Neuronal stem cell (in vitro differentiated cells): ENCODE measurements at regions not wholly inside any gene's neighbourhood (a gene's known extent, or its start where the extent isn't known, plus 50 kb on each side); places are given as distances from the start of the nearest gene placed in this dataset.

Experiments
- DNase-seq: peaks from one replicate; pipeline ENCODE4 v3.0.0-alpha.2; 2013; ENCODE audit warnings: low spot score
- H2AFZ ChIP-seq: one replicate; pipeline ENCODE4 v1.6.1; 2013; ENCODE audit warnings: mild to moderate bottlenecking, low read length, inconsistent platforms
- H2AK5ac ChIP-seq: 2 replicates; pipeline ENCODE4 v1.6.1; 2013; ENCODE audit warnings: low read depth, mild to moderate bottlenecking, inconsistent platforms, low read length, moderate library complexity, mixed read lengths
- H2BK120ac ChIP-seq: 2 replicates; pipeline ENCODE4 v1.6.1; 2013; ENCODE audit warnings: low read depth, mild to moderate bottlenecking, inconsistent platforms, low read length, moderate library complexity, mixed read lengths
- H2BK12ac ChIP-seq: one replicate; pipeline ENCODE4 v1.6.1; 2013; ENCODE audit warnings: low read length, inconsistent platforms
- H2BK15ac ChIP-seq: 2 replicates; pipeline ENCODE4 v1.6.1; 2013; ENCODE audit warnings: mild to moderate bottlenecking, low read length, inconsistent platforms, mixed read lengths
- H2BK5ac ChIP-seq: one replicate; pipeline ENCODE4 v1.6.1; 2013; ENCODE audit warnings: inconsistent platforms, mild to moderate bottlenecking, low read length, moderate library complexity
- H3K14ac ChIP-seq: one replicate; pipeline ENCODE4 v1.6.1; 2013; ENCODE audit warnings: low read length, inconsistent platforms
- H3K18ac ChIP-seq: 2 replicates; pipeline ENCODE4 v1.6.1; 2013; ENCODE audit warnings: low read length, inconsistent platforms
- H3K23ac ChIP-seq: 2 replicates; pipeline ENCODE4 v1.6.1; 2013; ENCODE audit warnings: low read depth, mild to moderate bottlenecking, mixed read lengths, low read length, inconsistent platforms; ENCODE audit not compliant: poor library complexity
- H3K27ac ChIP-seq: replicated peaks from 3 replicates; pipeline ENCODE4 v1.5.1; 2013; ENCODE audit warnings: low read length, inconsistent platforms
- H3K27me3 ChIP-seq, 3 experiments: 2 replicates each; pipeline ENCODE4 v1.6.1; 2013; ENCODE audit warnings: low read length in 3 of 3, mild to moderate bottlenecking in 2 of 3, inconsistent platforms in 1 of 3, low read depth in 1 of 3, mixed read lengths in 1 of 3, moderate library complexity in 1 of 3; ENCODE audit not compliant: control insufficient read depth in 3 of 3, insufficient read depth in 3 of 3
- H3K36me3 ChIP-seq, 2 donors: replicated peaks in 1 of 2; 2 replicates each; pipeline ENCODE4 v1.6.1; 2013; ENCODE audit warnings: low read length in 2 of 2; ENCODE audit not compliant: control insufficient read depth in 2 of 2, insufficient read depth in 2 of 2
- H3K4ac ChIP-seq: 2 replicates; pipeline ENCODE4 v1.6.1; 2013; ENCODE audit warnings: inconsistent platforms, mild to moderate bottlenecking, low read length, moderate library complexity
- H3K4me1 ChIP-seq, 2 donors: 1 replicate in 1 of 2; 2 replicates in 1 of 2; pipeline ENCODE4 v1.6.1; 2013; ENCODE audit warnings: low read length in 2 of 2, low read depth in 1 of 2; ENCODE audit not compliant: control insufficient read depth in 2 of 2, insufficient read depth in 1 of 2
- H3K4me2 ChIP-seq: one replicate; pipeline ENCODE4 v1.6.1; 2013; ENCODE audit warnings: mild to moderate bottlenecking, low read length, inconsistent platforms; ENCODE audit not compliant: insufficient read depth, poor library complexity, severe bottlenecking
- H3K4me3 ChIP-seq, 2 donors: 2 replicates each; pipeline ENCODE4 v1.5.1; 2013; ENCODE audit warnings: low read length in 2 of 2, mild to moderate bottlenecking in 2 of 2, inconsistent platforms in 1 of 2, moderate library complexity in 1 of 2
- H3K79me1 ChIP-seq: one replicate; pipeline ENCODE4 v1.6.1; 2013; ENCODE audit warnings: low read depth, mild to moderate bottlenecking, inconsistent platforms, low read length, moderate library complexity
- H3K9ac ChIP-seq: one replicate; pipeline ENCODE4 v1.6.1; 2013; ENCODE audit warnings: mild to moderate bottlenecking, low read depth, low read length, inconsistent platforms; ENCODE audit not compliant: poor library complexity
- H3K9me3 ChIP-seq, 2 donors: replicated peaks in 1 of 2; 2 replicates each; pipeline versions ENCODE3 to v1.6.1; 2013; ENCODE audit warnings: low read length in 2 of 2, mild to moderate bottlenecking in 2 of 2, inconsistent platforms in 1 of 2, low read depth in 1 of 2, mixed read lengths in 1 of 2, moderate library complexity in 1 of 2; ENCODE audit not compliant: control insufficient read depth in 2 of 2, insufficient read depth in 1 of 2
- H4K8ac ChIP-seq: one replicate; pipeline ENCODE4 v1.6.1; 2013; ENCODE audit warnings: low read depth, mild to moderate bottlenecking, inconsistent platforms, low read length, moderate library complexity
- H4K91ac ChIP-seq: one replicate; pipeline ENCODE4 v1.6.1; 2013; ENCODE audit warnings: low read length, low read depth, mild to moderate bottlenecking, inconsistent platforms; ENCODE audit not compliant: poor library complexity
- WGBS, 2 donors: extraction: QIAGEN DNeasy Blood & Tissue Kit; methylation state at CpG; one replicate each; pipeline ENCODE4 v1.1.7; 2013; ENCODE audit warnings: missing lambda C conversion rate in 2 of 2, mixed read lengths in 1 of 2; ENCODE audit not compliant: insufficient read length in 2 of 2, insufficient replicate concordance in 1 of 2; ENCODE audit errors: extremely low coverage in 2 of 2; 5-methylcytosine and 5-hydroxymethylcytosine counted together

GRCh38 chr4:135007400-135007799, 805.8 kb upstream of the PABPC4L start:
- H3K14ac ChIP-seq: no peak overlapping the region
- no peaks in the 10 kb centered on the region for H3K79me1 ChIP-seq
- no peaks in the 10 kb centered on the region for H3K27me3 ChIP-seq
- H4K91ac ChIP-seq: no peak overlapping the region
- no peak overlapping the region for H3K4ac ChIP-seq
- no peak overlapping the region for H2AFZ ChIP-seq
- no peaks in the 10 kb centered on the region for H3K9me3 ChIP-seq
- H3K4me2 ChIP-seq: no peak overlapping the region
- H3K4me3 ChIP-seq: no peak overlapping the region
- no peak for DNase-seq
- H2BK120ac ChIP-seq: no peak overlapping the region
- H3K18ac ChIP-seq: no peak overlapping the region
- H2AK5ac ChIP-seq: no peak overlapping the region
- H4K8ac ChIP-seq: no peak overlapping the region
- H3K27ac ChIP-seq: no peak overlapping the region
- no peaks in the 10 kb centered on the region for H3K36me3 ChIP-seq
- no peak overlapping the region for H2BK12ac ChIP-seq
- H3K4me1 ChIP-seq: no peaks in the 10 kb centered on the region
- no peak overlapping the region for H3K9ac ChIP-seq
- WGBS, 2 donors: no CpG with 5 or more reads among the region's 3 CpGs
- no peak overlapping the region for H2BK15ac ChIP-seq
- H2BK5ac ChIP-seq: no peak overlapping the region
- no peak overlapping the region for H3K23ac ChIP-seq

GRCh38 chr4:134999169-134999568, 797.6 kb upstream of the PABPC4L start:
- Histone ChIP-seq H3K27me3 (no peaks in the 10 kb centered on the region), H3K36me3 (no peaks in the 10 kb centered on the region), H3K14ac (no peak overlapping the region), H3K23ac (no peak overlapping the region), H2AFZ (no peak overlapping the region), H3K27ac (no peak overlapping the region), H4K8ac (no peak overlapping the region), H2BK5ac (no peak overlapping the region), H3K4me3 (no peak overlapping the region), H3K79me1 (no peaks in the 10 kb centered on the region), H3K4me2 (no peak overlapping the region), H2BK15ac (no peak overlapping the region), H3K9me3 (no peaks in the 10 kb centered on the region), H3K9ac (no peak overlapping the region), H3K4me1 (no peaks in the 10 kb centered on the region), H2AK5ac (no peak overlapping the region), H2BK120ac (no peak overlapping the region), H3K4ac (no peak overlapping the region), H4K91ac (no peak overlapping the region), H3K18ac (no peak overlapping the region), H2BK12ac (no peak overlapping the region)
- DNase-seq: no peak
- no CpG with 5 or more reads among the region's 2 CpGs for WGBS, 2 donors

GRCh38 chr4:134961963-134962362, 760.4 kb upstream of the PABPC4L start:
- Histone ChIP-seq H3K23ac (no peak overlapping the region), H3K9me3 (no peaks in the 10 kb centered on the region), H2BK12ac (no peak overlapping the region), H2BK120ac (no peak overlapping the region), H3K9ac (no peak overlapping the region), H2BK5ac (no peak overlapping the region), H3K4me3 (no peak overlapping the region), H3K36me3 (no peaks in the 10 kb centered on the region), H2AFZ (no peak overlapping the region), H3K4me1 (no peaks in the 10 kb centered on the region), H3K4ac (no peak overlapping the region), H3K27me3 (no peaks in the 10 kb centered on the region), H4K91ac (no peak overlapping the region), H2AK5ac (no peak overlapping the region), H2BK15ac (no peak overlapping the region), H3K14ac (no peak overlapping the region), H3K18ac (no peak overlapping the region), H3K4me2 (no peak overlapping the region), H3K27ac (no peak overlapping the region), H3K79me1 (no peaks in the 10 kb centered on the region), H4K8ac (no peak overlapping the region)
- no peak for DNase-seq
- WGBS, 2 donors: no CpG with 5 or more reads among the region's 3 CpGs

GRCh38 chr4:134958862-134959261, 757.3 kb upstream of the PABPC4L start:
- WGBS, 2 donors: no CpG with 5 or more reads among the region's 1 CpG
- no peak overlapping the region for H2BK120ac ChIP-seq
- no peak overlapping the region for H2BK15ac ChIP-seq
- H2BK5ac ChIP-seq: no peak overlapping the region
- H3K27me3 ChIP-seq: no peaks in the 10 kb centered on the region
- H3K79me1 ChIP-seq: no peaks in the 10 kb centered on the region
- H3K27ac ChIP-seq: no peak overlapping the region
- no peak overlapping the region for H3K4me3 ChIP-seq
- H3K36me3 ChIP-seq: no peaks in the 10 kb centered on the region
- no peak overlapping the region for H2AFZ ChIP-seq
- H3K14ac ChIP-seq: no peak overlapping the region
- no peak overlapping the region for H3K23ac ChIP-seq
- no peak overlapping the region for H2AK5ac ChIP-seq
- no peak overlapping the region for H3K4me2 ChIP-seq
- H3K4me1 ChIP-seq: no peaks in the 10 kb centered on the region
- H2BK12ac ChIP-seq: no peak overlapping the region
- no peak overlapping the region for H3K4ac ChIP-seq
- no peak for DNase-seq
- no peak overlapping the region for H4K8ac ChIP-seq
- no peaks in the 10 kb centered on the region for H3K9me3 ChIP-seq
- H4K91ac ChIP-seq: no peak overlapping the region
- no peak overlapping the region for H3K9ac ChIP-seq
- H3K18ac ChIP-seq: no peak overlapping the region
